ENCODE measurements at regions not wholly inside any gene's neighbourhood (a gene's known extent, or its start where the extent isn't known, plus 50 kb on each side); places are given as distances from the start of the nearest gene placed in this dataset.
A peak's percentile ranks its signal among the peaks of the same experiment; 100 is the strongest.
"Not testable (repeated sequence)": the region's sequence is repeated elsewhere in the genome, so short reads cannot be mapped to it uniquely, and the experiment has no call there.

GRCh38 chr5:82952326-82952725 lies 124.9 kb downstream of the TMEM167A start:
- no peak for DNase-seq

- DNase-seq = not testable (repeated sequence)
Observed at GRCh38 chr5:82944267-82944666, 132.9 kb downstream of the TMEM167A start.

- no peak for DNase-seq
Observed at GRCh38 chr5:82942083-82942881, 134.9 kb downstream of the TMEM167A start.

- DNase-seq = no peak
Observed at GRCh38 chr5:82938901-82939725, 138.1 kb downstream of the TMEM167A start.

GRCh38 chr5:82932473-82933220 lies 144.5 kb downstream of the TMEM167A start:
- not testable (repeated sequence) for DNase-seq

GRCh38 chr5:82931110-82931509 lies 146.1 kb downstream of the TMEM167A start:
- DNase-seq = no peak

GRCh38 chr5:82925061-82925411 lies 152.2 kb downstream of the TMEM167A start:
- DNase-seq = no peak

GRCh38 chr5:82924226-82925060 lies 152.8 kb downstream of the TMEM167A start:
- DNase-seq = peak; percentile 44

GRCh38 chr5:82922086-82922734 lies 155.0 kb downstream of the TMEM167A start:
- DNase-seq = no peak

- no peak for DNase-seq
Observed at GRCh38 chr5:82918311-82919031, 158.7 kb downstream of the TMEM167A start.

- DNase-seq = no peak
Observed at GRCh38 chr5:82917584-82917983, 159.6 kb downstream of the TMEM167A start.

GRCh38 chr5:82913971-82914370 lies 163.2 kb downstream of the TMEM167A start:
- no peak for DNase-seq

GRCh38 chr5:82912462-82912861 lies 164.7 kb downstream of the TMEM167A start:
- DNase-seq = no peak

GRCh38 chr5:82911910-82912309 lies 165.3 kb downstream of the TMEM167A start:
- no peak for DNase-seq

GRCh38 chr5:82910905-82911304 lies 166.3 kb downstream of the TMEM167A start:
- no peak for DNase-seq

- no peak for DNase-seq
Observed at GRCh38 chr5:82910491-82910890, 166.7 kb downstream of the TMEM167A start.

GRCh38 chr5:82909771-82910170 lies 167.4 kb downstream of the TMEM167A start:
- no peak for DNase-seq

GRCh38 chr5:82905986-82906385 lies 171.2 kb downstream of the TMEM167A start:
- no peak for DNase-seq

GRCh38 chr5:82901281-82901888 lies 175.8 kb downstream of the TMEM167A start:
- DNase-seq = no peak

GRCh38 chr5:82894716-82895115 lies 182.5 kb downstream of the TMEM167A start:
- no peak for DNase-seq
